Endothelial cell of umbilical vein (primary cell): ENCODE measurements at regions not wholly inside any gene's neighbourhood (a gene's known extent, or its start where the extent isn't known, plus 50 kb on each side); places are given as distances from the start of the nearest gene placed in this dataset.

ENCODE experiments used
- BruUV-seq: library from RNA; stranded (reverse); fragments of 400-500 nt; replicated peaks from 2 replicates; lab custom pipeline; 2021; lab: Mats Ljungman, UMichigan
- CTCF ChIA-PET: fragments of 300-600, 350-600 bp; sonication (Branson Sonifier 250); formaldehyde crosslinking; loops from one replicate; lab custom pipeline; 2021; ENCODE audit warnings: antibody characterized with exemption, inconsistent platforms; lab: Charles Lee
- POLR2A ChIA-PET: fragments of 300-600, 350-600 bp; sonication (Branson Sonifier 250); formaldehyde crosslinking; loops from one replicate; lab custom pipeline; 2021; ENCODE audit warnings: antibody characterized with exemption, inconsistent platforms; lab: Charles Lee
- DNase-seq: peaks from one replicate; pipeline ENCODE4 v3.0.0-alpha.2; 2011; ENCODE audit warnings: low read depth, low spot score
- FAIRE-seq: peaks from 2 replicates; lab custom pipeline; 2011; peaks lifted over from hg19 to GRCh38; lab: Jason Lieb, UNC
- H2AFZ ChIP-seq: 2 replicates; pipeline ENCODE4 v1.6.0; 2012; ENCODE audit warnings: low read depth, low read length, control low read depth, inconsistent platforms
- H3K27ac ChIP-seq: 2 replicates; pipeline ENCODE4 v1.5.1; 2011; ENCODE audit warnings: low read depth, mild to moderate bottlenecking, control low read depth, low read length, moderate library complexity; ENCODE audit not compliant: insufficient read depth
- H3K27me3 ChIP-seq, 2 experiments: 2 replicates each; pipeline versions ENCODE4 v1.6.0 to v1.6.1; 2011; ENCODE audit warnings: low read length in 2 of 2, mixed read lengths in 1 of 2; ENCODE audit not compliant: control insufficient read depth in 2 of 2, insufficient read depth in 2 of 2
- H3K36me3 ChIP-seq, 2 experiments: 2 replicates in 1 of 2; 3 replicates in 1 of 2; pipeline ENCODE4 v1.5.1; 2011; ENCODE audit warnings: low read length in 2 of 2, mild to moderate bottlenecking in 1 of 2, moderate library complexity in 1 of 2; ENCODE audit not compliant: control insufficient read depth in 2 of 2, insufficient read depth in 2 of 2; ENCODE audit errors: extremely low read depth in 1 of 2
- H3K4me1 ChIP-seq: 3 replicates; pipeline ENCODE4 v1.5.1; 2011; ENCODE audit warnings: mild to moderate bottlenecking, low read length; ENCODE audit not compliant: control insufficient read depth, insufficient read depth; ENCODE audit errors: extremely low read depth
- H3K4me2 ChIP-seq: 2 replicates; pipeline ENCODE4 v1.6.1; 2011; ENCODE audit warnings: low read length, control low read depth, mixed read lengths; ENCODE audit not compliant: insufficient read depth
- H3K4me3 ChIP-seq, 3 experiments: fragments of 200-600 bp in 1 of 3; sonication (generic), shearing (Covaris generic) in 1 of 3; replicated peaks in 1 of 3; 2 replicates each; pipeline ENCODE4 v1.5.1; 2011 to 2016; ENCODE audit warnings: control low read depth in 3 of 3, low read length in 3 of 3, mild to moderate bottlenecking in 2 of 3, inconsistent platforms in 1 of 3, low read depth in 1 of 3, moderate library complexity in 1 of 3; ENCODE audit not compliant: insufficient read depth in 1 of 3
- H3K79me2 ChIP-seq: 2 replicates; pipeline ENCODE4 v1.6.0; 2012; ENCODE audit warnings: low read length, inconsistent platforms; ENCODE audit not compliant: control insufficient read depth, insufficient read depth
- H3K9ac ChIP-seq: replicated peaks from 2 replicates; pipeline ENCODE3; 2011; ENCODE audit warnings: low read length, control low read depth; ENCODE audit not compliant: insufficient read depth; ENCODE audit errors: extremely low read depth
- H3K9me1 ChIP-seq: replicated peaks from 3 replicates; pipeline ENCODE4 v1.6.0; 2011; ENCODE audit warnings: mild to moderate bottlenecking, low read length; ENCODE audit not compliant: control insufficient read depth, insufficient read depth; ENCODE audit errors: extremely low read depth
- H3K9me3 ChIP-seq: replicated peaks from 2 replicates; pipeline ENCODE4 v1.5.1; 2012; ENCODE audit warnings: low read length, inconsistent platforms; ENCODE audit not compliant: control insufficient read depth, insufficient read depth
- H4K20me1 ChIP-seq: replicated peaks from 2 replicates; pipeline ENCODE3; 2011; ENCODE audit warnings: mild to moderate bottlenecking, low read length; ENCODE audit not compliant: control insufficient read depth, insufficient read depth; ENCODE audit errors: extremely low read depth
- CTCF ChIP-seq, 2 donors: IDR thresholded peaks; 1 replicate in 1 of 2; 2 replicates in 1 of 2; pipeline ENCODE4 v1.5.1; 2011; ENCODE audit warnings: low read length in 2 of 2, mild to moderate bottlenecking in 2 of 2, moderate library complexity in 2 of 2, control low read depth in 1 of 2, inconsistent platforms in 1 of 2, low read depth in 1 of 2; ENCODE audit not compliant: insufficient read depth in 1 of 2; ENCODE audit errors: extremely low read depth in 1 of 2
- FOS ChIP-seq: IDR thresholded peaks from 2 replicates; pipeline ENCODE4 v1.6.1; 2011; ENCODE audit warnings: mild to moderate bottlenecking, low read length, moderate library complexity, borderline replicate concordance; ENCODE audit not compliant: insufficient read depth
- GATA2 ChIP-seq: IDR thresholded peaks from 2 replicates; pipeline ENCODE4 v1.7.0; 2011; ENCODE audit warnings: low read depth, mild to moderate bottlenecking, moderate library complexity, mixed read lengths, low read length; ENCODE audit not compliant: insufficient read length, insufficient read depth
- JUN ChIP-seq: IDR thresholded peaks from 2 replicates; pipeline ENCODE4 v1.6.1; 2011; ENCODE audit warnings: borderline replicate concordance, low read depth; ENCODE audit not compliant: insufficient read length, insufficient read depth
- MAX ChIP-seq: IDR thresholded peaks from 2 replicates; pipeline ENCODE4 v1.6.1; 2011; ENCODE audit not compliant: insufficient read depth, insufficient read length
- MYC ChIP-seq: IDR thresholded peaks from one replicate; pipeline ENCODE4 v1.6.1; 2011; ENCODE audit warnings: mild to moderate bottlenecking, low read depth, low read length
- POLR2A ChIP-seq: IDR thresholded peaks from 2 replicates; pipeline ENCODE4 v1.6.1; 2012; ENCODE audit warnings: low read depth, mild to moderate bottlenecking, control low read depth, low read length
- POLR2AphosphoS5 ChIP-seq: IDR thresholded peaks from 2 replicates; pipeline ENCODE4 v1.6.1; 2012; ENCODE audit warnings: low read depth, mild to moderate bottlenecking, control low read depth, low read length, moderate library complexity; ENCODE audit not compliant: insufficient read depth
- dilution Hi-C: fragments of 300-500 bp; cut with MboI; formaldehyde crosslinking; loops from one replicate; pipeline ENCODE4 v1.15.0; 2019; ENCODE audit warnings: low sequenced_read_pairs; ENCODE audit not compliant: extremely low pct_ligation_motif_present
- intact Hi-C: fragments of 100-400 bp; cut with micrococcal nuclease; formaldehyde crosslinking; loops from one replicate; pipeline ENCODE4 v1.10.0; 2022

GRCh38 chr6:76818451-76818850 is 644.8 kb downstream of the HTR1B start:
- Histone ChIP-seq H3K9ac (no peak overlapping the region), H3K79me2 (no peaks in the 10 kb centered on the region), H2AFZ (no peak overlapping the region), H3K36me3 (no peaks in the 10 kb centered on the region), H3K9me3 (no peaks in the 10 kb centered on the region), H3K4me2 (no peak overlapping the region), H3K4me1 (no peaks in the 10 kb centered on the region), H3K27me3 (no peaks in the 10 kb centered on the region), H4K20me1 (no peaks in the 10 kb centered on the region), H3K4me3 (no peak overlapping the region), H3K9me1 (no peaks in the 10 kb centered on the region), H3K27ac (no peak overlapping the region)
- FAIRE-seq, result no peak
- dilution Hi-C loops, result no loop called here
- TF ChIP-seq MAX (no peak), GATA2 (no peak)
- intact Hi-C loops, result no loop called here
- ChIA-PET POLR2A (no interaction called here), CTCF (interaction anchor here (1.0 to 1.6 kb wide), 2 partner anchors 13 to 24 kb away, joined by 3 to 4 read pairs; no protein-coding TSS in a partner anchor)
- BruUV-seq, result no TSS peak
- DNase-seq, result no peak

GRCh38 chr6:76817429-76817828 is 645.9 kb downstream of the HTR1B start:
- POLR2A ChIA-PET, result no interaction called here
- no peak overlapping the region for H3K27ac ChIP-seq
- dilution Hi-C loops, result no loop called here
- no peaks in the 10 kb centered on the region for H3K9me3 ChIP-seq
- no peak overlapping the region for H3K4me3 ChIP-seq
- no peaks in the 10 kb centered on the region for H3K27me3 ChIP-seq
- H4K20me1 ChIP-seq, result no peaks in the 10 kb centered on the region
- no peaks in the 10 kb centered on the region for H3K9me1 ChIP-seq
- CTCF ChIA-PET, result no interaction called here
- no peaks in the 10 kb centered on the region for H3K79me2 ChIP-seq
- H3K4me2 ChIP-seq, result no peak overlapping the region
- DNase-seq (no peak), FAIRE-seq (no peak)
- intact Hi-C loops, result no loop called here
- no peak overlapping the region for H2AFZ ChIP-seq
- no peaks in the 10 kb centered on the region for H3K4me1 ChIP-seq
- no peaks in the 10 kb centered on the region for H3K36me3 ChIP-seq
- no peak overlapping the region for H3K9ac ChIP-seq
- TF ChIP-seq MYC (no peak), JUN (no peak), POLR2A (no peak), MAX (no peak), FOS (no peak), GATA2 (no peak), POLR2AphosphoS5 (no peak), CTCF (IDR thresholded peaks at IDR 0.05; ENCODE audit: extremely low read depth in 1 of 2, insufficient read depth in 1 of 2, low read depth in 1 of 2, low read length in 2 of 2) (no peak)
- no TSS peak for BruUV-seq
